CD4-positive, alpha-beta T cell treated with Interleukin-4 for 1 hour (primary cell): ENCODE measurements at regions not wholly inside any gene's neighbourhood (a gene's known extent, or its start where the extent isn't known, plus 50 kb on each side); places are given as distances from the start of the nearest gene placed in this dataset.
"Not testable (repeated sequence)": the region's sequence is repeated elsewhere in the genome, so short reads cannot be mapped to it uniquely, and the experiment has no call there.

ENCODE experiments used
- DNase-seq, 2 donors: peaks; one replicate each; pipeline ENCODE4 v3.0.0-alpha.2; 2020 to 2022

DNA sequence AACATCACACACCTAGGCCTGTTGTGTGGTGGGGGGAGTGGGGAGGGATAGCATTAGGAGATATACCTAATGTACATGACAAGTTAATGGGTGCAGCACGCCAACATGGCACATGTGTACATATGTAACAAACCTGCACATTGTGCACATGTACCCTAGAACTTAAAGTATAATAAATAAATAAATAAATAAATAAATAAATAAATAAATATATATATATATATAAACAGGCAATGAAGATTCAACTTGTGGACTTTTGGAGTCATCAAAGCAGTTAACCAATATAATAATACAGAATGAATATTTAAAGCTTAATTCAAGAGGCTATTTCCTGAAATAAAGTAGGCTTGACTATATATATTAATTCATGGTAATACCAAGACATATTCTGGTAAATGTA is 167.0 kb downstream of the FOXD2 start:
- not testable (repeated sequence) for DNase-seq

DNA sequence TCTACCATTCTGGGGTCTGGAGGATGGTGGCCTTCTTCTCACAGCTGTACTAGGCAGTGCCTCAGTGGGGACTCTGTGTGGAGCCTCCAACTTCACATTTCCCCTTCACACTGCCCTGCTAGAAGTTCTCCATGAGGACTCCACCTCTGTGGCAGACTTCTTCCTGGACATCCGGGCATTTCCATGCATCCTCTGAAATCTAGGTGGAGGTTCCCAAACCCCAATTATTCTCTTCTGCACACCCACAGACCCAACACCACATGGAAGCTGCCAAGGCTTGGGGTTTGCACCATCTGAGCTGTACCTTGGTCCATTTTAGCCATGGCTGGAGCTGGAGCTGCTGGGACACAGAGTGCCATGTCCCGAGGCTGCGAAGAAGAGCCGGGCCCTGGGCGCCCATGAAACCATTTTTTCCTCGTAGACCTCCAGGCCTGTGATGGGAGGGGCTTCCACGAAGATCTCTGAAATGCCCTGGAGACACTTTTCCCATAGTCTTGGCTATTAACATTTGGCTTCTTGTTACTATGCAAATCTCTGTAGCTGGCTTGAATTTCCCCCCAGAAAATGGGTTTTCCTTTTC is 170.5 kb downstream of the FOXD2 start:
- DNase-seq, result no peak

DNA sequence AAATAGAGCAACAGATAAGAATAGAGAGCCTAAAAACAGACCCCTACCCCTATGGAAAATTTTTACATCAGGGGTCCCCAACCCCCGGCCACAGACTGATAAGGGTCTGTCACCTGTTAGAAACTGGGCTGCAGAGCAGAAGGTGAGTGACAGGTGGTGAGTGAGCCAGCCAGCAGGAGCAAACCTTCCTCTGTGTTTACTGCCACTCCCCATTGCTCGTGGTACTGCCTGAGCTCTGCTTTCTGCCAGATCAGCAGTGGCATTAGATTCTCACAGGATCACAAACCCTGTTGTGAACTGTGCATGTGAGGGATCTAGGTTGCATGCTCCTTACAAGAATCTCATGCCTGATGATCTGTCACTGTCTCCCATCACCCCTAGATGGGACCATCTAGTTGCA is 174.1 kb downstream of the FOXD2 start:
- no peak for DNase-seq

DNA sequence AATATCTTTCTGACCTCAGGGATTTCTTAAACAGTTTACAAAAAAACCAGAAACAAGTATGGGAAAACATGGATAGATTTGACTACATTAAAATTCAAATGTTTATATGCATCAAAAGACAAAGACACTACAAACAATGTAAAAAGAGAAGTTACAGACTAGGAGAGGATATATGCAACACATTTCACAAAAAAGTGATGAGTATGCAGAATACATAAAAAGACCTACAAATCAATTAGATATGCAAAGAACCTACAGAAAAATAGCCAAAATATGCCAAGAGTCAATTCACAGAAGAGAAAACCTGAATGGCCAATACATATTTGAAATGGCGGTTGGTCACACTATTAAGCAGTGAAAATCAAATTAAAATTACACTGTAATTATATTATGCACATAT is 175.0 kb downstream of the FOXD2 start:
- DNase-seq, result no peak

DNA sequence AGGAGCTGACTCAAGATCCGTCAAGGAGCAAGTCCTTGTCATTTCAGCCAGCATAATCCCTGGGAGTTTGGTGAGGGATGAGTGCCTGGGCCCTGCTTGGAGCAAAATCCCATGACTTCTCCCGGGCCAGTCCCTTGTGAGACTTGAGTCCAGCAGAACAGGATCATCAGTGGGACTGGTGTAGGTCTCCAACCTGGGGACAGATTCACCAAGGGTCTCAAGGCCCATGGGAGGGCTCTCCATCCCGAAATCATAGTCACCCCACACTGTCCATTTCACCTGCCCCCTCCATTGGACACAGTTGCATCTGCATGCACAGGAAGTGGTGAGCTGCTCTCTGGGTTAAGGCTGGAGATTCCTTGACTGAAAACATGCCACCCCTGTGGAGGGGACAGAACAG is 178.2 kb downstream of the FOXD2 start:
- no peak for DNase-seq

DNA sequence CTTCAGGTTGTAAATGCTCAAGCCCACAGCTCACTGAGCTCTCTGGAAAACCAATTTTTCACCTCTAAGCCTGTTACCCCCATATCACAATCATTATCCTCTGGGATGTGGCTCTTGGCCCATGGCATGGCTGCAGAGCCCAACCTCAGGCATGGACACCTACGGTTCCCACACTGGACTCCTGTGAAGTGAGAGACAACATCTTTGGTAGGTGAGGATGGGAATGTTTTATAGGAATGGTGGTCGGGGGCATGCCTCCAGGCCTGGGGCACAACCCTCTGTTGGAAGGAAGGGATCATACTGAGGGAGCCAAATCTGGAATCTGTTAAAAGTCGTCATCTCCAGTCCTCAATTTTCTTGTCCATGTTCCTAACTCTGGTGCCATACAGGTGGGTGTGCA is 179.1 kb downstream of the FOXD2 start:
- no peak for DNase-seq

DNA sequence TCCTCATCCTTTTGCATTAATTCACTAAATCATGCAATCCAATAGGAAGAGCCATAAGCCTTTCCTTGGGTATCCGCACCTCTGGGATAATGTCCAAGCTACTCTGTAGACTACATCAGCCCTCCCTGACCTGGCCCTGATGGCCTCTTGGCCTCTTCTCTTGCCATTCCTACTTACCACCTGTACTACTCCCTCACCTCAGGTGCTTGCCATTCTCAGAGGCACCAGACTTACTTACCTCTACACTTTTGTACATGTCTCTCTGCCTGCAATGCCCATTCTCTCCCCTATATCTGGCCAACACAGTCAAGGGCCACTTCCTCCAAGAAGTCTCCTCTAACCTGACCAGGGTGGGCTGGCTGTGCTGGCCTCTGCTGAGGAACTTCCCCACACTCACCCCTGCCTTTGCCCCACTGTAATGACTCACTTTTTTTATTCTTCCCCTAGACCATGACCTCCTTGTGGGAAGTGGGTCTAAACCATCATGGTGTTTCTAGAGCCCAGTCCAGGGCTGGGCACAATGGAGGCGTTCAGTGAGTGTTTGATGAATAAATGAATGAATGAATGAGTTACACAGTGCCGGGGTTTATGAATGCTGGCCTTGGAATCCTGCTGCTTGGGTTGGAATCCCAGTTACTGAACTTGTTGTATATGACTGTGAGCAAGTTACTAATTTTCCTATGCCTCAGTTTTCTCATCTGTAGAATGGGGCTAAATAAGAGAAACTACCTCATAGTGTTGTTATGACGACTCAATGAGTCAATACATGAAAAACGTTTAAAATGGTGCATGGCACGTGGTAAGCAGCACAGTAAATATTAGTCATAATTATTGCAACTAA is 179.8 kb downstream of the FOXD2 start:
- DNase-seq, result no peak

DNA sequence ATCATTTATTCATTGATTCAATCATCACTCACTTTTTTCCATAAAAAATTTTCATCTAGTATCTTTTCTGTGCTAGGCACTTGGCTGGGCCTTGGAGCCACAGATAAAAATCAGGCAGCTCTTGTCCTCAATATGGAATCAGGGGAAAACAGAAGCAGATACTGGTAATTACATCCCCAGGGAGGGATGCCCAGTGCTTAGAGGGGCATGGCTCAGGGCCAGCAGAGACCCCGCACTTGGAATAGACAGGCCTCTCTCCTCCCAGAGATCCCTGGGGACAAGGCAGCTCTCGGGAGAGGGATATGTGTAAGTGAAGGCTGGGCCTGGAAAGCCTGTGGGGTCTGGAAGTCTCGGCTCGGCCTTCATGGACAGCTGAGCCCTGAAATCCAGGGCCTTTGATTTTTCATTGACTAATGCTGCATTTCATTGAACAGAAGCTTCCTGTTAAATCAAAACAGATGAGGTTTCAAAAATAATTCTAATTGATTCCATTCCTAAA is 180.4 kb downstream of the FOXD2 start:
- no peak for DNase-seq

DNA sequence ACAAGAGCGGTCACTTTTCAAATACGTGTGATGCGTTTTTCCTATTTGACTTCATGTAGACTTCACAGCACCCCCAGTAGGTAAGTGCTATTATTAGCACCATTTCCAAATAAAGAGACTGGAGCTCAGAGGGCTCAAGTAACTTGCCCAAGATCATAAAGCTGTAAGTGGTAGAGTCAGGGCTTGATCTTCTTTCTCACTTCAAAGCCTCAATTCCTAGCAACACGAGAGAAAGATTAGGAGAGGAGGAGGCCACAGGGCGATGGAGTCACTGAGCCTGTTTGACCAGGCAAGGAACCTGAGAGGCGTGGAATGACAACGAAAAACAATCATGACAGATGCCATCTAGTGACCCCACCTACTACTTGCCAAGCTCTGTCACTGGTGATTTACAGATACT is 181.0 kb downstream of the FOXD2 start:
- no peak for DNase-seq

DNA sequence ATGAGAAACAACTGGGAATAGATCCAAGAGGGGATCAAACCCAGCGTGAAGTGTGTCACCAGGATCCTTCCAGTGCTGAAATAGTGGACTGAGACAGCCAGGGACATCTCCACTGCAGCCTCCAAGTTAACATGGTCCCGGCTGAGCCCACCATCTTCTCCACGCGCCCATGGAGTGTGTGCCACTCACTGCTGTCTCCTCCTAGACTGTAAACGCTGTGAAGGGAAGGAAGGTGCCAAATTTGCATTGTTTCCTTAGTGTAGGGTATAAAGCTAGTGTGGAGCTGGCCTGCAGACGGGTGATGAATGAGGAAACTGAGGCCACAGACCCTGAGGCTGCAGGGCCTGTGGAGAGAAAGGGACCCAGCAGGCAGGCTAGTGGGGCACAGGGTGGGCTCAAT is 183.6 kb downstream of the FOXD2 start:
- DNase-seq, result no peak

DNA sequence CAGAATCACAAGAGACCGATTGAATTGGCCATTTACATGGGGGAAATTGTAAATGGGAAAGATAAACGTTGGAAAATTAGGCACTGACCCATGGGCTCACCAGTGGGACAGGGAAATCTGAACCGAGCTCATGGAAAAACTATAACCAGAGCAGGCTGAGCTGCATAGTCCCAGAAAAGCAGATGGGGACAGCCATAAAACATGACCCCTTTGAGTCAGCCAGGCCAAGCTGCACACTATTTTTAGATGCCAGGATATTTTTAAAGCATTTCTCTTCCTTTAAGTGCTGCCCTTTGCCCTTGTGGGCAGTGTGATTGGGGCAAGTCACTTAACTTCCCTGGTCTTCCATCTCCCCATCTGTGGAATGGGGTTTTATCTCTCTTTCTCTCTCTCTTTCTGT is 184.1 kb downstream of the FOXD2 start:
- DNase-seq, result no peak

DNA sequence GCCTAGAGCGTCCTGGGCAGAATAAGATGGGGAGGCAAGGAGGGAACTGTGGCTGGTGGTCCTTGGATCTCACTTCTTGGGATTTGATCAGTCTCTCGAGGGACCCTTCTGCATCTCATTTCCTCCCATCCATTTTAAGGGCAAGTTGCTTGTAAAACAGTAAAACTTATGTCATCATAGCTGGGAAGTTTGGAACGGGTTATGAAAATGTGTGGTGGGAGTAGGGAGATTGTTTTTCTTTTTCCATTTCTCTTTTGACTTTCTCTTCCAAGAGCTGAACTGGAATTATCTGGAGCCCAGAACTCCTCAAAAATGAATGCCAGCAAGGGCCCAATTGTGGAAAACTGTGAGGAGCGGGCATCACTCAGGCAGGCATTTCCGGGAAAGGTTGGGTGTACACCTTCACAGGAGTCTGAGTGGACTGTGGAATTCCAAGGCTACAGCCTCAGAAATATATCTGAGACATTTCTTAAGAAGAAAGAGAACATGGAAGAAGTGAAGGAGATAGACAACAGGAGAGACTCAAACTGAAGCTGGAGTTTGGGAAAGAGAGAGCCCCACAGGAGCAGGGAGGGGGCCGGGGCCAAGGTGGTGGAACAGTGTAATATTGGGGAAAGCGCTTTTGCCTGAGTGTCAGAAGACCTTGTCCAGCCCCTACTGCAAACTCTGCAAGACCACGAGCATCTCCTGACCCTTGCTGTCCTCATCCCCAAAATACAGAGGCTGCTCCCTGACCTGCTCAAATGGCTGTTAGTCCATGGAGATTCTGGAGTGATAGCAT is 185.1 kb downstream of the FOXD2 start:
- no peak for DNase-seq

DNA sequence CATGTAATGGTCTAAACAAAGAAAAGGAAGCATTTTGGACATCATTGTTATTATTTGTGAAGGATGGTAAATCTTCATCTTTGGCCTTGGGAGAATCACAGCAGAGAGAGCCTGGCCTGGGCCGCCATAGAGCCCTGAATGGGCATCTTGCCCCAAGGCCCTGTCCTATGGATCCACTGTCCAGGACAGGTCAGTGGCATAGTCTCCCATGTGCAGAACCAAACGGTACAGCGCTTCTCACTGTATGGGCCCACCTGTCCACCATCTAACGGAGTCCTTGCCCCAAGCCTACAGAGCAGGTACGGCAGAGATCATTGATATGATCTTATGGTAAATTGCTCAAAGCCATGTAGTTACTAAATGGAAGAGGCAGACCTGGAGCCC is 185.7 kb downstream of the FOXD2 start:
- DNase-seq, result no peak

DNA sequence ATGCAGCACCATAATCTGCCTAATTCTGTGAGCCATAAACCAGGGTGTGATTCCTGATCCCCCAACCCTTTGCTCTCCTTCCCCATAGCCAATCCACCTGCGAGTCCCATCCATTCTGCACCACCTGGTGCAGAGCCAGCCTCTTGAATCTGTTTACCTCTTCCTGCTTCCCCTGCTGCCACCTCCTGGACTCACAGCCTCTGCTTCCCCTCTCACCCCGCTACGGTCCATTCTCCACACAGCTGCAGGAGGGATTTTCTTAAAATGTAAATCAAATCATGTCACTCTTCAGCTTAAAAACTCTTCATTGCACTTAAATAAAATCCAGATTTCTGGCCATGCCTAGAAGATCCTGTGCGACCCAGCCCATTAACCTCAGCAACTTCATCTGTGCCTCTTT is 186.7 kb downstream of the FOXD2 start:
- no peak for DNase-seq

DNA sequence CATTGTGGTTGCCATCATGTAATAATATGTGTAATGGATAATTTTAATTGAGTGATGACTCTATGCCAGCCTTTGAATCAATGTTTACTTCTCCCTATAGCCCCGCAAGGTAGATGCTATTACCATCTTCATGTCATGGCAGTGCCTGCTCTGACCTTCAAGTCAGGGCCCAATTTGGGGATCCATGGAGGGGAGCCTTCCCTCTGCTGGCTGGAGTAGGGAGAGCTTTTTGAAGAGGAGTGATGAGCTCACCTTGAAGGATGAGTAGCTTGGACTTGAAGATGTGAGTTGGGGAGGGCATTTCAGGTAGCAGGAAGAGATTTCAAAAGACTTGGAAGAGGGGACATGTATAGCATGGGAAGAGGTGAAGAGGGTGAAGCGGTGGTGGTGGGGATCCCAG is 189.2 kb downstream of the FOXD2 start:
- no peak for DNase-seq

DNA sequence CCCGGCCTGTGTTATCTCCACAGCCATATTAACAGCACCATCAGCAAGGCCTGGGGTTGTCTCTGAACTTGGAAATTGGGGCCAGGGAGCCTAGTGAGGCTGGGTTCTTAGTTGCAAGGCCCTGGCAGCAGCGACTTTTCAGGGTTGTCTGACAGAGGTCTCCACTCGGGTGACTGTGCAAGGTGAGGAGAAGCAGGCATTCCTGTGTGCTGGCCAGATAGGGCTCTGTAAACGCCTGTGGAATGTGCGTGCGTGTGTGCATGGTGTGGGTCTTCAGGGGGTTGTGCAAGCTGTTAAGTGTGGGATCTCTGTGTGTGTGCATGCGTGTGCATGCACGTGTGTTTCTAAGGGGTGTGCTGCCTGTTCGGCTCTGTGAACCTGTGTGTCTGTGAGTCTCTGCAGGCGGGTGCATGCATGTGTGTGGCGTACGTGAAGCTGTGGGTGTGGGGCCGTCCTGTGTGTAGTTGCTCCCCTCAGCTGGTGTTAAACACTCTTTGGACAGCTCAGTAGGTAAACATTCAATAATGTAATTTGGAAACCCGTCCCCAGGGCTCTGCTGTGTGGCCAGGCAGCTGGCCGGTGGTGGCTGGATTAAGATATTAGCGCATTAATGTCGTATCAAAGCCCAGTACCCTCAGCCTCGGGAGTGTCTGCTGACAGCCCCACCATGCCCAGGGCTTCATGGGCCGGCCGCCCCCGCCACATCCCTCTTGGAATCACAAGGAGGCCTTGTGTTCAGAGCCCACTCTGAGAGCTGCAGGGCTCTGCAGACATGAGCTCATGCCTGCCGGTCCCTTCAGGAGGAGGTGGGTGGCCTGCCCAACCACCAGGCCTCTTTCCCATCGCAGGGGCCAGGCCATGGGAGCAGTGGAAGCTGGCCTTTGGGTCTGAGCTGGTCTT is 189.9 kb downstream of the FOXD2 start:
- no peak for DNase-seq

DNA sequence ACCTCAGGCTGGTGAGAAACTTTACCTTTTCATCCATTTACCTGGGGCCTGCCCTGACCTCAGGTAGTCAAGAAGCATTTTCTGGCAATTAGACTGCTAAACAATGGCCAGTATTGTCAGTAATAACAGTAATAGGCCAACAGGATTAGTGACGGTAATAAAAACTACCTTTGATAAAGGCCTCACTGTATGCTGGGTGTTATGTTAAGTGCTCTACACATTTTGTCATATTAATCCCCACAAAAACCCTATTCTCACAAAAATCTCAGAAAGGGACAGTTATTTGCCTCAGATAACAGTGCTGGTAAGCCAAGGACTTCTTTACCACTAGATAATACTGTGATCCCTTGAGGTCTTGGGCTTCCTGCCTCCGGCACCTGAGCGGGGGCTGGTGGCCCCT is 191.4 kb downstream of the FOXD2 start:
- no peak for DNase-seq

DNA sequence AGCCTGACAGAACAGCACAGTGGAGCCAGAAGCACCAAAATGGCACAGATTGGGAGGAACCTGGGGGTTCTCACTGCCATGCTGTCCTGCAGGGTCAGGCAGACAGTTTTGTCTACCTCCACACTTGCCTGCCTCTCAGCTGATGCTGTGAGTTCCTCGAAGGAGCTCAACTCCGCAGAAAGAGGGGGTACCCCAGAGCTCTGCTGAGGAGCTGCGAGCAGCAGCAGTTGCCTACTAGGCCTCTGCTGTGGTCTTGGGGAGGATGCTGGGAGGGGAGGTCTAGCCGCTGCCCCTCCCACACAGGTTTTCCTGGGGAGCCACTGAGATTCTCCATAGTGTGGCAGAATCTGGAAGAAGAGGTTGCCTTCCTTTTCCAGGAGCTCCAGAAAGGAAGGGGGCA is 192.5 kb downstream of the FOXD2 start:
- no peak for DNase-seq

DNA sequence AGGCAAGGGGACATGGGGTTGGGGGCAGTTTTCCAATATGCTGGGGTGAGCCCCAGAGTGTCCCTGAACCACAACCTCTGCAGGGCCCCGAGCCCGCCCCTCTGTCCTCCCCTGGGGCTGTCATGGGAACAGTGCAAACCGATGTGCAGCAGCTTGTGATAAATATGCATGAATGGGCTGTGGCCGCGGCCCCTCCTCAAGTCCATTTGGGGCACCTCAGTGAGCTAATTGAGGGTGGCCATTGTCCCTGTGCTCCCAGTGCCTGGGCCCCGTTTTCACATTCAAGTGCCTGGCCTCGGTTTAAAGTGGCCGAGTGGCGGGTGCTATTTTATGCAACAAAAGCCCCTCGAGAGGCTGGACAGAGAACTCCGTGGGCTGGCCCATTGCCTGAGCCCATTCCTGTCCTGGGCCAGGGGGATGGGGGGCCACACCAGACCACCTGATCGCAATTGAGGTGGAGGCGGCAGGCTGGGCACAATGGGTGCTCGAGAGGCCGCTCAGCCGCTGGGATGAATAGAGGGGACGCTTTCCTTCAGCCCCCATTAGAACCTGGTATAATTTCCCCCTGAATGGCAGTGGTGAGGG is 193.7 kb downstream of the FOXD2 start:
- no peak for DNase-seq

DNA sequence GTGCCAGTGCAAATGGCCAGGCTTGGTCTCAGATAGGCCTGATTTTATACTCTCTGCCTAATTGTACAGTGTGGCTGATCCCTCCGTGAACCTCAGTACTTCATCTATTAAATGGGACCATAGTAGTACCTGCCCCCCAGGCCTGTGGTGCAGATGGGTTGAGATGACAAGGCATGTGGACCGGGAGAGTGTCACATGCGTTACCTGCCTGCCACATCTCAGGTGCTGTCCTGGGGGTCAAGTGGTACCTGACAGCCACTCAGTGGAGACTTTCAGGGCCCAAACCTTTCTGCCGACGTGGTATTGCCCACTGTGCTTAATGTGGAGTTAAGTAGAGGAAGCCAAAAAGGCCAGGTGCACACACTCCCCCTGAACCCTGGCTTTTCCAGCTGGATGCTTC is 197.3 kb downstream of the FOXD2 start:
- no peak for DNase-seq

DNA sequence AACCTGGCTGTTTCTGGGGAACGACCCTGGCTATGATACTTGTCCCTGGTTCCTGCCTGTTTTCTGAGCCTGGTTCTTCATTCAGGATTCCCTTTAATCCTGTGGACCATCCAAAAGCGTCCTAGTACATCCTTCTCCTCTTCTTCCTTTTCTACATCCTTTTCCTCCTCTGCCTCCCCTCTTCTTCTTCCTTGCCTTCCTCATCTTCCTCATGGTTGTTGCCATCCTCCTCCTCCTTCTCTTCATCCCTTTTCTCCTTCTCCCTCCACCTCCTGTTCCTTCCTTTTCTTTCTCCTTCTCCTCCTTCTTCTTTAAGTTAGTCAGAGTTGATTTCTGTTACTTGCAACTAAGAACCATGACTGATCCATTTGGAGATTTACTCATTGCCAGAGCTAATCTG is 197.8 kb downstream of the FOXD2 start:
- DNase-seq, result no peak

DNA sequence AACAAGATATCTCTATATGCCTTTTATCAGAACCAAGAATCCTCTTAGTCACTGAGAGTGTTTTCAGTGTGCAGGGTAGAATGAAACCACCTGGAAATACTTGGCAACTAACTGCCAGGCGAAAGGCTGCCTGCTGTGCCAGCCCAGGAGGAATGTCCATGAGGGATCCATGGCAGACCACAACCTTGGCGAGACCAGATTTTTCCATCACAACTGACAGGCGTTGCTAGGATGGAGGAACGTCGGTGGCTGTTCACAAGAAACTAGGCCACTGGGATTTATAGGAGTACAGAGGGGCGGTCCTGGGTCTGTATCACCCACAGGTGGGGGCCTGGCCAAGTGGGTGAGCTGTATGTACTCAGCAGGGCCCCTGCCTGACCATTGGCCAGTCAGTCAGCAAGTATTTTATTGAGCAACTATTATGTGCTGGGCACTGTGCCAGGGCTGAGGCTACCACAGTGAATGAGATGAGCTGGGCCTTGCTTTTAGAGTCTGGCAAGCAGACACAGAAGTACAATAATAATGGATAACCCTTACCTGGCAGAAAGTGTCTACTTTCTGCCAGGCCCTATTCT is 199.4 kb downstream of the FOXD2 start:
- no peak for DNase-seq
